ENCODE measurements at regions not wholly inside any gene's neighbourhood (a gene's known extent, or its start where the extent isn't known, plus 50 kb on each side); places are given as distances from the start of the nearest gene placed in this dataset.

GRCh38 chr9:11323457-11323856, 710.7 kb upstream of the PTPRD start:
- no peak for DNase-seq (ENCODE audit: low read depth)

GRCh38 chr9:11326231-11326630, 713.4 kb upstream of the PTPRD start:
- no peak for DNase-seq (ENCODE audit: low read depth)

GRCh38 chr9:11328326-11328725, 715.5 kb upstream of the PTPRD start:
- DNase-seq (ENCODE audit: low read depth): no peak

- DNase-seq (ENCODE audit: low read depth): no peak
These were observed 722.2 kb upstream of the PTPRD start for GRCh38 chr9:11335011-11335410.

- no peak for DNase-seq (ENCODE audit: low read depth)
These were observed 725.3 kb upstream of the PTPRD start for GRCh38 chr9:11338130-11338529.

GRCh38 chr9:11340654-11341053, 727.9 kb upstream of the PTPRD start:
- DNase-seq (ENCODE audit: low read depth): no peak

- DNase-seq (ENCODE audit: low read depth): no peak
These were observed 734.6 kb upstream of the PTPRD start for GRCh38 chr9:11347437-11347836.

GRCh38 chr9:11348366-11348765, 735.6 kb upstream of the PTPRD start:
- DNase-seq (ENCODE audit: low read depth): no peak

GRCh38 chr9:11349187-11349586, 736.4 kb upstream of the PTPRD start:
- DNase-seq (ENCODE audit: low read depth): no peak

GRCh38 chr9:11352612-11353011, 739.8 kb upstream of the PTPRD start:
- DNase-seq (ENCODE audit: low read depth): no peak

GRCh38 chr9:11356067-11356466, 743.3 kb upstream of the PTPRD start:
- DNase-seq (ENCODE audit: low read depth): no peak

GRCh38 chr9:11366585-11367129, 753.9 kb upstream of the PTPRD start:
- DNase-seq (ENCODE audit: low read depth): no peak

- no peak for DNase-seq (ENCODE audit: low read depth)
These were observed 762.1 kb upstream of the PTPRD start for GRCh38 chr9:11374926-11375325.

GRCh38 chr9:11402621-11403020, 789.8 kb upstream of the PTPRD start:
- no peak for DNase-seq (ENCODE audit: low read depth)

GRCh38 chr9:11414241-11414640, 801.4 kb upstream of the PTPRD start:
- DNase-seq (ENCODE audit: low read depth): no peak

GRCh38 chr9:11417782-11418181, 805.0 kb upstream of the PTPRD start:
- DNase-seq (ENCODE audit: low read depth): no peak

GRCh38 chr9:11431490-11431889, 818.7 kb upstream of the PTPRD start:
- DNase-seq (ENCODE audit: low read depth): no peak

GRCh38 chr9:11432361-11432760, 819.6 kb upstream of the PTPRD start:
- DNase-seq (ENCODE audit: low read depth): no peak

GRCh38 chr9:11443631-11444030, 830.8 kb upstream of the PTPRD start:
- no peak for DNase-seq (ENCODE audit: low read depth)

GRCh38 chr9:11457825-11458790, 845.3 kb upstream of the PTPRD start:
- DNase-seq (ENCODE audit: low read depth): no peak

- no peak for DNase-seq (ENCODE audit: low read depth)
These were observed 856.9 kb upstream of the PTPRD start for GRCh38 chr9:11469745-11470144.

- DNase-seq (ENCODE audit: low read depth): no peak
These were observed 858.5 kb upstream of the PTPRD start for GRCh38 chr9:11471321-11471720.

GRCh38 chr9:11500780-11501179, 888.0 kb upstream of the PTPRD start:
- DNase-seq (ENCODE audit: low read depth): no peak

- DNase-seq (ENCODE audit: low read depth): no peak
These were observed 894.2 kb upstream of the PTPRD start for GRCh38 chr9:11506980-11507379.
